Neural progenitor cell (in vitro differentiated cells): ENCODE measurements at regions not wholly inside any gene's neighbourhood (a gene's known extent, or its start where the extent isn't known, plus 50 kb on each side); places are given as distances from the start of the nearest gene placed in this dataset.

Source experiments
- EZH2 ChIP-seq: fragments of 200-600 bp; sonication (generic); IDR thresholded peaks from 2 replicates; pipeline ENCODE4 v1.6.1; 2017; ENCODE audit warnings: antibody characterized with exemption, mild to moderate bottlenecking, moderate library complexity
- EZH2phosphoT487 ChIP-seq: fragments of 200-600 bp; sonication (generic); IDR thresholded peaks from 2 replicates; pipeline ENCODE4 v1.6.1; 2017; ENCODE audit warnings: antibody characterized with exemption
- TF ChIP-seq, protein P1 (sequence below): fragments of 200-600 bp; sonication (generic); IDR thresholded peaks from 2 replicates; pipeline ENCODE4 v1.5.1; 2017; ENCODE audit warnings: antibody characterized with exemption, mild to moderate bottlenecking

DNA sequence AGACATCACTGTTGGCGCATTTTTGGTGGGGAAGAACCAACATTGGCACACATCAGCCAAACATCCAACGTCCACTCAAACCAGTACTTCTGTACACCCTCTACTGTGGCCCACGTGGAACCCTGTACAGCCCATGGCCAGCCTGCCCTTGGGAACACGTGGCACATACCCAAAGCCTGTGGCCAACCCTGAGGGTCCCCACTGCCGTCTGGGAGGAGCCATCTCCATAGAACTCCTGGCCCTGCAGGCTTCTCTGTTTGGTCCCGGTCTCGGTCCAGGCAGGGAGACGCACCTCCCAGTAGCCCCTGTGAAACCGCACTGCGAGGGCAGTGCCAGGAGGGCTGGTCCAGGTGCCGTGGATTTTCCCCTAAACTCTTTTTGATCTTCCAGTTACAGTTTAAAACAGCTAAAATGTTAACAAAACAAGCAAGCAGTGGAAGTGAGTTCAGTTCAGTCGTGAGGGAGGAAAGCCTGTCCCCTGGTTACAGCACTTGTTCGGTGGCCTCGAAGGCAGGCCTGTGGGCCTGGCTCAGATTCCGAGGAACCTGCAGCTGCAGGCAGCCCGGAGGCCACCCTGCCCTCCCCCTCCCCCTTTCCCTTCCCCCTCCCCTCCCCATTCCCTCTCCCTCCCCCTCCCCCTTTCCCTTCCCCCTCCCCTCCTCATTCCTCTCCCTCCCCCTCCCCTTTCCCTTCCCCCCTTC, 233.7 kb downstream of the DLL1 start:
- TF ChIP-seq, protein P1, sequence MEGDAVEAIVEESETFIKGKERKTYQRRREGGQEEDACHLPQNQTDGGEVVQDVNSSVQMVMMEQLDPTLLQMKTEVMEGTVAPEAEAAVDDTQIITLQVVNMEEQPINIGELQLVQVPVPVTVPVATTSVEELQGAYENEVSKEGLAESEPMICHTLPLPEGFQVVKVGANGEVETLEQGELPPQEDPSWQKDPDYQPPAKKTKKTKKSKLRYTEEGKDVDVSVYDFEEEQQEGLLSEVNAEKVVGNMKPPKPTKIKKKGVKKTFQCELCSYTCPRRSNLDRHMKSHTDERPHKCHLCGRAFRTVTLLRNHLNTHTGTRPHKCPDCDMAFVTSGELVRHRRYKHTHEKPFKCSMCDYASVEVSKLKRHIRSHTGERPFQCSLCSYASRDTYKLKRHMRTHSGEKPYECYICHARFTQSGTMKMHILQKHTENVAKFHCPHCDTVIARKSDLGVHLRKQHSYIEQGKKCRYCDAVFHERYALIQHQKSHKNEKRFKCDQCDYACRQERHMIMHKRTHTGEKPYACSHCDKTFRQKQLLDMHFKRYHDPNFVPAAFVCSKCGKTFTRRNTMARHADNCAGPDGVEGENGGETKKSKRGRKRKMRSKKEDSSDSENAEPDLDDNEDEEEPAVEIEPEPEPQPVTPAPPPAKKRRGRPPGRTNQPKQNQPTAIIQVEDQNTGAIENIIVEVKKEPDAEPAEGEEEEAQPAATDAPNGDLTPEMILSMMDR, result no peak
- TF ChIP-seq EZH2 (no peak), EZH2phosphoT487 (no peak)
